NCI-H2171 (cell line): ENCODE measurements at regions not wholly inside any gene's neighbourhood (a gene's known extent, or its start where the extent isn't known, plus 50 kb on each side); places are given as distances from the start of the nearest gene placed in this dataset.

Experiments used
- DNase-seq: peaks from one replicate; lab custom pipeline; 2025; lab: John Stamatoyannopoulos, UW

DNA sequence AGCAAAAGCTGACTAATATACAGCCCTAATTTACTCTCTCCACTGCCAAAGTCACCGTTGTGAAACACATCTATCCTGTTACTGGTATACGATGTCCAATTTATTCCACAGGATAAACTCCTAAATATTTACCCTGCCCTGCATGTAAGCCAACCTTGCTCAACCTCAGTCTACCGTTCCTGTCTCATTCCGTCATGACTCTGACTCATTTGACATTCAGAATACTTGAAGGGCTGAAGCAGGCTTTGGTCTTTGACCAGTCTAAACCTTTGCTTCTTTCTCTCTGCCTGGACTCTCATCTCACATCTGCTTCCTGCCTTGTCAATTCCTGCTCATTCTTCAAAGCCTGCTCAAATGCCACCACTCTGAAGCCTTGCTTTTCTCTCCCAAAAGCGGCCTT, 157.5 kb downstream of the SCP2D1 start:
- no peak for DNase-seq

GRCh38 chr20:18971574-18971973, 158.0 kb downstream of the SCP2D1 start:
- DNase-seq, result no peak

DNA sequence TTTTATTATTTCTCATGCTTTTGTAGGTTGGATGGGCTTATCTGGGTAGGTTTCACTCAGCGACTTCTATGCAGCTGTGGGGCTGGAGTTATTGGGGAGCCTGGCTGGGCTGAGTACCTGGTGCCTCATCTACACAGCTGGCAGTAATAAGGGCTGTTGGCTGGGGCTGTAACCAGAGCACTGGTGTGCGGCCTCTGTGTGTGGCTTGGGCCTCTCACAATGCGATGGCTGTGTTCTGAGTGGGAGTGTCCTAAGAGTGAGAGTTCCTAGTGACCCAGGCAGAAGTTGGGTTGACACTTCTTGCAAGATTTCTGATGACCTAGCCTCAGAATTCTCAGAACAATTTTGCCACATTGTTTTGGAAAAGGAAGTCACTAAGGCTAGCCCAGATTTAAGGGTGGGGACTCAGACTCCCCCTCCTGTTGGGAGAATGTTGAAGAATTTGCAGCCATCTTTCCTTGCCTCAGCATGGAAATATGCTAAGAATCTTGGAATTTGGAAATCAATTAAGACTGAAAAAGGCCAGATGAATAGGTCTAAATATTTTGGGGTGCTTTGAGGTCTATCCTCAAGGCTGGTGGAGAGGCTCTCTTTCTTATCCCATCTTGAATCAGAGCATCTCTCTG, 158.8 kb downstream of the SCP2D1 start:
- no peak for DNase-seq

DNA sequence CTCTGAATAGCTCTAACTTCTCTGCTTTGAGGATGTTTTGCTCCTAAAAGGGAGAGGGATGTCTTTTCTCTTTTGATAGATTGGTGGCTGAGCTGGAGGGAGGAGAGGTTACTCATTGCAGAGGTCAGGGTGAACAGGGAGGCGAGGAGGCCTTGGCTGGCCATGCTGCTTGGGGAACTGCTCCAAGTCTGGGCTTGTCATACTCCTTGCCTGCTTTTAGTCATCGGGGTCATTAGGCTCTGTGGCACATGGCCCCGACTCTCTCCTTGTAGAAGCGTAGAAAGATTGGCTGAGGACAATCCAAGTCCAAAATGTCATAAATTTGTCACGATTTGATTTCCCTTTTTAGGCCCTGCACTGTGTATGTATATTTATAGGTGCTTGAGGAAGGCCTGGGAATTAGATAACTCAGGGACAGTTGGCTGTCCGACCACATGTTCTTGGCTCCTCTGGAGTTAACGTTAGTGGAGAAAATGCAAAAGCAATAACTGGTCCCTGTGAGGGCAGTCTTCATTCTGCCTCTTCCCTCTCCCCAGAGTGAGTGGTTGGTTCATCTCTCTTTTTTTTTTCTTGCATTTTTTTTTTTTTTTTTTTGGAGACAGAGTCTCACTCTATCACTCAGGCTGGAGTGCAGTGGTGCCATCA, 160.1 kb downstream of the SCP2D1 start:
- no peak for DNase-seq

DNA sequence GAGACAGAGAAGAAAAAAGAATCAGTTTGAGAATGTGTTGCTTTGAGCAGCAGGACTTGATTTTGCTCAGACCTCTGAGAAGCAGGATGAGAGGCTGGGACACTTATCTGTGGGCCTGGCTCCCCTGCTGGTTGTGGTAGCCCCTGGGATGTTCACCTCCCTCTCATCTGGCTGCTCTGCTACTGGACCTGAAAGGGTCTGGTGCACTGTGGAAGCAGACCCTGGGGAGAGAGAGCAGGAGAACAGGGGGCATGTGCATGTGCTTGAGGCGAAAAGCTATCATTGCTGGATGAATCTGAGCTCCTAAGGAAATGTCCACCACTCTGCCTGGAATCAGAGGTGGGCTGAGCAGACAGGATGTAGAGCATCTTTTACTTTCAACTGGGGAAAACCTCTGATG, 161.1 kb downstream of the SCP2D1 start:
- DNase-seq, result no peak

DNA sequence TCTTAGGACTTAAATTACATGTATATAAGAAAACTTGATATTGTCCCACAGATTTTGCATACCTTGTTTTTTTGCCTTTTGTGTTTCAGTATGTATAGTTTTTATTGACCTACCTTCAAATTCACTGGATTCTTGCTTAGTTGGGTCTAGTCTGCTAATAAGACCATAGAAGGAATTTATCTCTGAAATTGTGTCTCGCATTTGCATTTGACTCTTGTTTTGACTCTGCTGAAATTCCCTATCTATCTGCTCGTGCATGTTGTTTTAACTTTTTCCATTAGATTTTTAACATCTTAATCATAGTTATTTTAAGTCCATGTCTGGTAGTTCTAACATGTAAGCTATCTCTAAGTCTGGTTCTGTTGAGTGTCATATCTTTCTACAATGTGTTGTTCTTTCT, 163.9 kb downstream of the SCP2D1 start:
- no peak for DNase-seq

GRCh38 chr20:18978311-18978710, 164.7 kb downstream of the SCP2D1 start:
- no peak for DNase-seq

GRCh38 chr20:18979132-18979531, 165.5 kb downstream of the SCP2D1 start:
- DNase-seq, result no peak

- DNase-seq, result no peak
Measured at GRCh38 chr20:18981962-18982539, 168.5 kb downstream of the SCP2D1 start.

GRCh38 chr20:18983796-18984195, 170.2 kb downstream of the SCP2D1 start:
- DNase-seq, result no peak

- no peak for DNase-seq
Measured at GRCh38 chr20:18984238-18985200, 170.9 kb downstream of the SCP2D1 start.

- no peak for DNase-seq
Measured at GRCh38 chr20:18985551-18985950, 172.0 kb downstream of the SCP2D1 start.

GRCh38 chr20:18986146-18986830, 172.7 kb downstream of the SCP2D1 start:
- DNase-seq, result no peak

GRCh38 chr20:18986895-18987580, 173.5 kb downstream of the SCP2D1 start:
- no peak for DNase-seq

GRCh38 chr20:18987781-18988360, 174.3 kb downstream of the SCP2D1 start:
- DNase-seq, result no peak

- DNase-seq, result no peak
Measured at GRCh38 chr20:18988701-18989100, 175.1 kb downstream of the SCP2D1 start.

- DNase-seq, result no peak
Measured at GRCh38 chr20:18989736-18990474, 176.3 kb downstream of the SCP2D1 start.

- DNase-seq, result no peak
Measured at GRCh38 chr20:18991012-18991411, 177.4 kb downstream of the SCP2D1 start.

GRCh38 chr20:18992418-18992817, 178.8 kb downstream of the SCP2D1 start:
- DNase-seq, result no peak

GRCh38 chr20:18995455-18995854, 181.9 kb downstream of the SCP2D1 start:
- DNase-seq, result no peak
